Mesenchymal stem cell (in vitro differentiated cells and primary cell): ENCODE measurements at regions not wholly inside any gene's neighbourhood (a gene's known extent, or its start where the extent isn't known, plus 50 kb on each side); places are given as distances from the start of the nearest gene placed in this dataset.

Experiments
- DNase-seq: peaks from one replicate; pipeline ENCODE4 v3.0.0-alpha.2; 2013
- H2AFZ ChIP-seq: one replicate; pipeline ENCODE4 v1.6.1; 2013; ENCODE audit warnings: low read depth, mild to moderate bottlenecking, control low read depth, inconsistent platforms, low read length, moderate library complexity
- H2AK5ac ChIP-seq: 2 replicates; pipeline ENCODE4 v1.6.1; 2013; ENCODE audit warnings: low read length, moderate library complexity, mild to moderate bottlenecking, inconsistent platforms; ENCODE audit not compliant: severe bottlenecking
- H2BK120ac ChIP-seq: one replicate; pipeline ENCODE4 v1.6.1; 2013; ENCODE audit warnings: low read depth, mild to moderate bottlenecking, inconsistent platforms, low read length, moderate library complexity
- H2BK12ac ChIP-seq, 2 experiments: one replicate each; pipeline ENCODE4 v1.6.1; 2013; ENCODE audit warnings: inconsistent platforms in 2 of 2, low read length in 2 of 2, mild to moderate bottlenecking in 2 of 2, moderate library complexity in 2 of 2, control low read depth in 1 of 2
- H2BK15ac ChIP-seq: one replicate; pipeline ENCODE4 v1.6.1; 2013; ENCODE audit warnings: mild to moderate bottlenecking, low read depth, inconsistent platforms; ENCODE audit not compliant: poor library complexity, severe bottlenecking
- H2BK5ac ChIP-seq: 2 replicates; pipeline ENCODE4 v1.6.1; 2013; ENCODE audit warnings: low read depth, mild to moderate bottlenecking, low read length, control low read depth, inconsistent platforms; ENCODE audit not compliant: poor library complexity, severe bottlenecking
- H3K14ac ChIP-seq, 2 experiments: one replicate each; pipeline ENCODE4 v1.6.1; 2013; ENCODE audit warnings: inconsistent platforms in 2 of 2, low read length in 2 of 2, control low read depth in 1 of 2, mild to moderate bottlenecking in 1 of 2, moderate library complexity in 1 of 2
- H3K18ac ChIP-seq, 2 experiments: one replicate each; pipeline ENCODE4 v1.6.1; 2013; ENCODE audit warnings: inconsistent platforms in 2 of 2, low read length in 2 of 2, control low read depth in 1 of 2, low read depth in 1 of 2, mild to moderate bottlenecking in 1 of 2
- H3K23ac ChIP-seq, 2 experiments: one replicate each; pipeline ENCODE4 v1.6.1; 2013; ENCODE audit warnings: inconsistent platforms in 2 of 2, low read length in 2 of 2, mild to moderate bottlenecking in 2 of 2, moderate library complexity in 2 of 2, control low read depth in 1 of 2
- H3K27ac ChIP-seq: 2 replicates; pipeline ENCODE4 v1.5.1; 2013; ENCODE audit warnings: mild to moderate bottlenecking, moderate library complexity, low read length, control low read depth, inconsistent platforms; ENCODE audit not compliant: poor library complexity, severe bottlenecking
- H3K27me3 ChIP-seq, 2 experiments: 2 replicates each; pipeline versions ENCODE4 v1.6.1 to v1.7.0; 2013; ENCODE audit warnings: low read length in 2 of 2, mild to moderate bottlenecking in 2 of 2, moderate library complexity in 2 of 2, control low read depth in 1 of 2, inconsistent platforms in 1 of 2; ENCODE audit not compliant: control insufficient read depth in 1 of 2, insufficient read depth in 1 of 2
- H3K36me3 ChIP-seq, 2 experiments: 2 replicates each; pipeline versions ENCODE4 v1.6.1 to v1.7.0; 2013; ENCODE audit warnings: low read length in 2 of 2, control low read depth in 1 of 2, inconsistent platforms in 1 of 2, low read depth in 1 of 2, mild to moderate bottlenecking in 1 of 2; ENCODE audit not compliant: insufficient read depth in 2 of 2, control insufficient read depth in 1 of 2
- H3K4ac ChIP-seq, 2 experiments: one replicate each; pipeline ENCODE4 v1.6.1; 2013; ENCODE audit warnings: inconsistent platforms in 2 of 2, low read length in 2 of 2, mild to moderate bottlenecking in 2 of 2, moderate library complexity in 2 of 2, control low read depth in 1 of 2, low read depth in 1 of 2
- H3K4me1 ChIP-seq: 2 replicates; pipeline ENCODE4 v1.6.1; 2013; ENCODE audit warnings: low read depth, low read length, control low read depth; ENCODE audit not compliant: control insufficient read depth, insufficient read depth
- H3K4me2 ChIP-seq: 2 replicates; pipeline ENCODE4 v1.6.1; 2013; ENCODE audit warnings: low read length, mild to moderate bottlenecking, inconsistent platforms; ENCODE audit not compliant: poor library complexity, severe bottlenecking
- H3K4me3 ChIP-seq, 2 experiments: 2 replicates each; pipeline versions ENCODE4 v1.5.1 to v1.7.0; 2013; ENCODE audit warnings: low read length in 2 of 2, mild to moderate bottlenecking in 2 of 2, control low read depth in 1 of 2, low read depth in 1 of 2; ENCODE audit not compliant: insufficient read depth in 1 of 2
- H3K79me1 ChIP-seq: replicated peaks from 2 replicates; pipeline ENCODE4 v1.6.1; 2013; ENCODE audit warnings: mild to moderate bottlenecking, control low read depth, low read length, inconsistent platforms; ENCODE audit not compliant: poor library complexity, severe bottlenecking
- H3K9ac ChIP-seq: 2 replicates; pipeline ENCODE4 v1.7.0; 2013; ENCODE audit warnings: mild to moderate bottlenecking, low read length, moderate library complexity
- H3K9me3 ChIP-seq: 2 replicates; pipeline ENCODE4 v1.7.0; 2013; ENCODE audit warnings: mild to moderate bottlenecking, low read length; ENCODE audit not compliant: control insufficient read depth
- H4K8ac ChIP-seq: one replicate; pipeline ENCODE4 v1.6.1; 2013; ENCODE audit warnings: inconsistent platforms, mild to moderate bottlenecking, low read length, moderate library complexity
- H4K91ac ChIP-seq: one replicate; pipeline ENCODE4 v1.6.1; 2013; ENCODE audit warnings: mild to moderate bottlenecking, low read length, inconsistent platforms
- WGBS: methylation state at CpG from one replicate; pipeline ENCODE4 v1.1.7; 2013; ENCODE audit warnings: mixed read lengths; 5-methylcytosine and 5-hydroxymethylcytosine counted together

GRCh38 chr12:113620437-113620976 lies 148.8 kb upstream of the LHX5 start:
- 78% methylated on average over 6 of the region's 6 CpGs for WGBS
- Histone ChIP-seq H2BK12ac (no peak overlapping the region), H2BK5ac (no peak overlapping the region), H2BK15ac (no peak overlapping the region), H3K9me3 (peaks cover 2% of the 10 kb centered on the region), H4K8ac (no peak overlapping the region), H3K27ac (no peak overlapping the region), H3K36me3 (no peaks in the 10 kb centered on the region), H3K27me3 (peaks cover 4 to 6% of the 10 kb centered on the region in 2 experiments), H2AK5ac (no peak overlapping the region), H3K4me1 (no peaks in the 10 kb centered on the region), H3K18ac (no peak overlapping the region), H4K91ac (no peak overlapping the region), H3K4me3 (no peak overlapping the region), H3K4me2 (no peak overlapping the region), H3K4ac (no peak overlapping the region), H3K79me1 (no peaks in the 10 kb centered on the region), H3K14ac (no peak overlapping the region), H3K9ac (no peak overlapping the region), H3K23ac (no peak overlapping the region), H2AFZ (no peak overlapping the region), H2BK120ac (no peak overlapping the region)
- DNase-seq, result no peak

- Histone ChIP-seq H3K18ac (no peak overlapping the region), H3K4ac (no peak overlapping the region), H4K91ac (no peak overlapping the region), H3K23ac (no peak overlapping the region), H3K9ac (no peak overlapping the region), H2AFZ (no peak overlapping the region), H4K8ac (no peak overlapping the region), H2BK15ac (no peak overlapping the region), H3K4me1 (no peaks in the 10 kb centered on the region), H3K79me1 (no peaks in the 10 kb centered on the region), H2BK12ac (no peak overlapping the region), H2AK5ac (no peak overlapping the region), H3K4me2 (no peak overlapping the region), H3K36me3 (no peaks in the 10 kb centered on the region), H3K27ac (no peak overlapping the region), H2BK120ac (no peak overlapping the region), H3K9me3 (no peaks in the 10 kb centered on the region), H3K4me3 (no peak overlapping the region), H3K14ac (no peak overlapping the region), H2BK5ac (no peak overlapping the region), H3K27me3 (peaks cover 4 to 9% of the 10 kb centered on the region in 2 experiments)
- WGBS, result 64% methylated on average over 3 of the region's 5 CpGs
- DNase-seq, result no peak
Measured at GRCh38 chr12:113619202-113619601, 147.5 kb upstream of the LHX5 start.

- no peak overlapping the region for H2AFZ ChIP-seq
- H4K91ac ChIP-seq, result no peak overlapping the region
- 61% methylated on average over 1 of the region's 2 CpGs for WGBS
- H3K27ac ChIP-seq, result no peak overlapping the region
- H3K79me1 ChIP-seq, result no peaks in the 10 kb centered on the region
- no peaks in the 10 kb centered on the region for H3K9me3 ChIP-seq
- H3K18ac ChIP-seq, result no peak overlapping the region
- no peak overlapping the region for H3K4ac ChIP-seq
- no peak overlapping the region for H3K14ac ChIP-seq
- H3K36me3 ChIP-seq, result no peaks in the 10 kb centered on the region
- no peak overlapping the region for H4K8ac ChIP-seq
- H3K23ac ChIP-seq, result no peak overlapping the region
- no peak overlapping the region for H3K9ac ChIP-seq
- no peak overlapping the region for H3K4me3 ChIP-seq
- peaks cover 44 to 58% of the 10 kb centered on the region in 2 experiments for H3K27me3 ChIP-seq
- no peak overlapping the region for H2BK15ac ChIP-seq
- H2AK5ac ChIP-seq, result no peak overlapping the region
- DNase-seq, result no peak
- H2BK12ac ChIP-seq, result no peak overlapping the region
- no peak overlapping the region for H2BK5ac ChIP-seq
- H3K4me2 ChIP-seq, result no peak overlapping the region
- no peaks in the 10 kb centered on the region for H3K4me1 ChIP-seq
- no peak overlapping the region for H2BK120ac ChIP-seq
Measured at GRCh38 chr12:113613414-113613813, 141.7 kb upstream of the LHX5 start.

GRCh38 chr12:113612793-113613192 lies 141.1 kb upstream of the LHX5 start:
- Histone ChIP-seq H4K8ac (no peak overlapping the region), H2BK120ac (no peak overlapping the region), H3K9me3 (no peaks in the 10 kb centered on the region), H3K4me2 (no peak overlapping the region), H3K9ac (no peak overlapping the region), H3K4me1 (no peaks in the 10 kb centered on the region), H3K14ac (no peak overlapping the region), H2BK5ac (no peak overlapping the region), H2AFZ (no peak overlapping the region), H3K36me3 (no peaks in the 10 kb centered on the region), H3K27me3 (peaks cover 44 to 58% of the 10 kb centered on the region in 2 experiments), H2BK15ac (no peak overlapping the region), H2AK5ac (no peak overlapping the region), H4K91ac (no peak overlapping the region), H3K4ac (no peak overlapping the region), H3K27ac (no peak overlapping the region), H3K4me3 (no peak overlapping the region), H3K79me1 (no peaks in the 10 kb centered on the region), H2BK12ac (no peak overlapping the region), H3K23ac (no peak overlapping the region), H3K18ac (no peak overlapping the region)
- DNase-seq, result no peak
- 66% methylated on average over 2 of the region's 3 CpGs for WGBS
